ENCODE measurements at regions not wholly inside any gene's neighbourhood (a gene's known extent, or its start where the extent isn't known, plus 50 kb on each side); places are given as distances from the start of the nearest gene placed in this dataset.

- Histone ChIP-seq H3K36me3 (no peaks in the 10 kb centered on the region), H3K27ac (no peak overlapping the region), H3K27me3 (no peaks in the 10 kb centered on the region), H3K4me1 (peaks cover 0 to 5% (median 0%) of the 10 kb centered on the region in 3 donors), H3K4me3 (no peak overlapping the region), H3K9me3 (no peaks in the 10 kb centered on the region)
- DNase-seq = peak in 2 of 6 donors; percentile 22 to 23
- intact Hi-C loops (cut with DNase I) = loop anchor here (2.0 to 10.0 kb wide), 3 partner anchors 505 to 515 kb away; no protein-coding TSS in a partner anchor
- FAIRE-seq = no peak
- peak in 1 of 4 donors; percentile 17 for ATAC-seq
- no peak for TF ChIP-seq CTCF (IDR thresholded peaks at IDR 0.05)
- 69 to 74% methylated on average over 13 of the region's 13 CpGs for WGBS, 2 donors
These were observed 50.2 kb upstream of the DACT2 start for GRCh38 chr6:168369786-168370185.

GRCh38 chr6:168370310-168370991 is 50.9 kb upstream of the DACT2 start:
- Histone ChIP-seq H3K4me1 (peaks cover 0 to 5% (median 0%) of the 10 kb centered on the region in 3 donors), H3K27me3 (no peaks in the 10 kb centered on the region), H3K9me3 (no peaks in the 10 kb centered on the region), H3K4me3 (no peak overlapping the region), H3K27ac (no peak overlapping the region), H3K36me3 (no peaks in the 10 kb centered on the region)
- 43 to 51% methylated on average over 38 to 43 of the region's 43 CpGs for WGBS, 2 donors
- peak; percentile 54 to 96 (median 82) for DNase-seq
- peak; percentile 88 to 97 (median 92) for ATAC-seq
- no peak for FAIRE-seq
- intact Hi-C loops (cut with DNase I) = loop anchor here (2.0 to 10.0 kb wide), 3 partner anchors 504 to 514 kb away; no protein-coding TSS in a partner anchor
- peak; percentile 76 to 90 (median 80) for TF ChIP-seq CTCF (IDR thresholded peaks at IDR 0.05)

- 82 to 88% methylated on average over 11 of the region's 11 CpGs for WGBS, 2 donors
- peaks cover 0 to 5% (median 0%) of the 10 kb centered on the region in 3 donors for H3K4me1 ChIP-seq
- FAIRE-seq = no peak
- DNase-seq = peak in 1 of 6 donors; percentile 18
- ATAC-seq = no peak
- no peak for TF ChIP-seq CTCF (IDR thresholded peaks at IDR 0.05)
- no peak overlapping the region for H3K27ac ChIP-seq
- H3K27me3 ChIP-seq = no peaks in the 10 kb centered on the region
- intact Hi-C loops (cut with DNase I) = loop anchor here (2.0 to 10.0 kb wide), 3 partner anchors 504 to 514 kb away; no protein-coding TSS in a partner anchor
- no peaks in the 10 kb centered on the region for H3K9me3 ChIP-seq
- H3K4me3 ChIP-seq = no peak overlapping the region
- H3K36me3 ChIP-seq = no peaks in the 10 kb centered on the region
These were observed 51.6 kb upstream of the DACT2 start for GRCh38 chr6:168371185-168371584.

GRCh38 chr6:168371618-168371980 is 52.0 kb upstream of the DACT2 start:
- TF ChIP-seq CTCF (IDR thresholded peaks at IDR 0.05) = no peak
- Histone ChIP-seq H3K27ac (no peak overlapping the region), H3K4me1 (peaks cover 0 to 5% (median 0%) of the 10 kb centered on the region in 3 donors), H3K9me3 (no peaks in the 10 kb centered on the region), H3K36me3 (no peaks in the 10 kb centered on the region), H3K27me3 (no peaks in the 10 kb centered on the region), H3K4me3 (no peak overlapping the region)
- FAIRE-seq = no peak
- WGBS, 2 donors = 87 to 92% methylated on average over 6 of the region's 6 CpGs
- no peak for DNase-seq
- intact Hi-C loops (cut with DNase I) = loop anchor here (2.0 to 10.0 kb wide), 3 partner anchors 503 to 513 kb away; no protein-coding TSS in a partner anchor
- ATAC-seq = no peak
